ENCODE measurements at regions not wholly inside any gene's neighbourhood (a gene's known extent, or its start where the extent isn't known, plus 50 kb on each side); places are given as distances from the start of the nearest gene placed in this dataset.

GRCh38 chr12:24574538-24574937 is 374.4 kb downstream of the BCAT1 start:
- WGBS (ENCODE audit: insufficient coverage, low coverage, missing lambda C conversion rate) = 0% methylated on average over 4 of the region's 4 CpGs
- ChIA-PET CTCF (ENCODE audit: low intra/inter-chr PET ratio) (no interaction called here), POLR2A (no interaction called here)
- no peak for FAIRE-seq
- no peak for ATAC-seq
- no peaks in the 10 kb centered on the region for H4K20me1 ChIP-seq (replicated peaks; ENCODE audit: control insufficient read depth, insufficient read depth, low read length)
- H3K27me3 ChIP-seq (ENCODE audit: control insufficient read depth in 2 of 2, insufficient read depth in 2 of 2, low read length in 2 of 2) = peaks cover 0 to 6% of the 10 kb centered on the region in 2 experiments; a peak in 1 of 5 replicates
- in situ Hi-C loops (cut with MboI) (no loop called here), intact Hi-C loops (cut with micrococcal nuclease) (no loop called here)
- no peaks in the 10 kb centered on the region for H3K79me2 ChIP-seq (ENCODE audit: control insufficient read depth, insufficient read depth, low read length)
- H3K9me3 ChIP-seq (replicated peaks; ENCODE audit: control insufficient read depth, insufficient read depth, low read depth, low read length) = no peaks in the 10 kb centered on the region
- no TSS peak for BruUV-seq (replicated peaks)
- H3K27ac ChIP-seq (ENCODE audit: extremely low read depth, low read depth, low read length) = no peak overlapping the region
- no peak overlapping the region for H2AFZ ChIP-seq (ENCODE audit: low read depth, low read length)
- no peaks in the 10 kb centered on the region for H3K9me1 ChIP-seq (ENCODE audit: control insufficient read depth, insufficient read depth, low read length)
- no peak for DNase-seq (ENCODE audit: extremely low read depth in 1 of 4, low spot score in 3 of 4)
- H3K4me1 ChIP-seq (replicated peaks in 1 of 2; ENCODE audit: control insufficient read depth in 2 of 2, insufficient read depth in 2 of 2, low read length in 2 of 2) = no peaks in the 10 kb centered on the region
- no peak overlapping the region for H3K4me2 ChIP-seq (ENCODE audit: insufficient read depth, low read length)
- no peak overlapping the region for H3K4me3 ChIP-seq
- no peaks in the 10 kb centered on the region for H3K36me3 ChIP-seq (ENCODE audit: control insufficient read depth, insufficient read depth, low read length)
- H3K9ac ChIP-seq (ENCODE audit: insufficient read depth in 1 of 2, low read depth in 2 of 2, low read length in 2 of 2) = no peak overlapping the region
- TF ChIP-seq ERF (CRISPR knock-in tag; IDR thresholded peaks at IDR 0.05) (no peak), ILF3 (IDR thresholded peaks at IDR 0.05; ENCODE audit: borderline replicate concordance) (no peak), ZBTB11 (CRISPR knock-in tag; IDR thresholded peaks at IDR 0.05) (no peak), MYNN (IDR thresholded peaks at IDR 0.05) (no peak), MYNN (CRISPR knock-in tag; IDR thresholded peaks at IDR 0.05) (no peak), IRF9 (tag; IDR thresholded peaks at IDR 0.05) (no peak), ZC3H11A (IDR thresholded peaks at IDR 0.05; ENCODE audit: low read depth, low read length) (no peak), ZNF592 (IDR thresholded peaks at IDR 0.05) (no peak), MCM2 (IDR thresholded peaks at IDR 0.05; ENCODE audit: low read depth) (no peak), ZNF212 (CRISPR knock-in tag; IDR thresholded peaks at IDR 0.05) (no peak), TFE3 (CRISPR knock-in tag; IDR thresholded peaks at IDR 0.05) (no peak), E2F4 (CRISPR knock-in tag; IDR thresholded peaks at IDR 0.05; ENCODE audit: low read depth) (no peak)
